ENCODE measurements at regions not wholly inside any gene's neighbourhood (a gene's known extent, or its start where the extent isn't known, plus 50 kb on each side); places are given as distances from the start of the nearest gene placed in this dataset.

DNA sequence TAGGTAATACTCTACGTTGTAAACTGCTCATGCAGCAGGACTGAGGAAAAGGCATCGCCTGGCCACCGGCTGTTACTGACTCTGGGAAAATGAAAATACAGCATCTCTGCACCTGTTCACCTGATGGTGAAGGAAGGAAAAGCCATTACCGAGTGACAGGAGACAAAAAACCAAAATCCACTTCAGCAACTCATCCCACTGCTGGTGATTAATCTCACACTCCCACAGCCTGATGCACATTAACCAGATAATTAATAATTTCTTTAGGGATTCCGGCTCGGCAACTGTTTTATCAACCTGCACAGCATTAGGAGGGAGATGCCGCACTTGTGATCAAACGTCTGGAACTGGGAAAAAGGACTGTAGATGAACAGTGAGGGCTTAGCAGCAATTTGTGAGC is 183.9 kb upstream of the ESRRG start:
- no peak overlapping the region for H3K4me3 ChIP-seq (ENCODE audit: low read depth, low read length)
- ChIA-PET POLR2A (no interaction called here), CTCF (no interaction called here)
- no peak for TF ChIP-seq CTCF (IDR thresholded peaks at IDR 0.05; ENCODE audit: insufficient read depth, low read length, missing control alignments)
- no peak for DNase-seq (ENCODE audit: low read depth, low spot score)

- no peak for DNase-seq (ENCODE audit: low read depth, low spot score)
- POLR2A ChIA-PET: no interaction called here
- no peak for TF ChIP-seq CTCF (IDR thresholded peaks at IDR 0.05; ENCODE audit: insufficient read depth, low read length, missing control alignments)
- CTCF ChIA-PET: no interaction called here
- no peak overlapping the region for H3K4me3 ChIP-seq (ENCODE audit: low read depth, low read length)
Measured at GRCh38 chr1:216905781-216906180, 182.6 kb upstream of the ESRRG start.

GRCh38 chr1:216905137-216905536 is 181.9 kb upstream of the ESRRG start:
- no peak for DNase-seq (ENCODE audit: low read depth, low spot score)
- CTCF ChIA-PET: no interaction called here
- no peak for TF ChIP-seq CTCF (IDR thresholded peaks at IDR 0.05; ENCODE audit: insufficient read depth, low read length, missing control alignments)
- POLR2A ChIA-PET: no interaction called here
- H3K4me3 ChIP-seq (ENCODE audit: low read depth, low read length): no peak overlapping the region

DNA sequence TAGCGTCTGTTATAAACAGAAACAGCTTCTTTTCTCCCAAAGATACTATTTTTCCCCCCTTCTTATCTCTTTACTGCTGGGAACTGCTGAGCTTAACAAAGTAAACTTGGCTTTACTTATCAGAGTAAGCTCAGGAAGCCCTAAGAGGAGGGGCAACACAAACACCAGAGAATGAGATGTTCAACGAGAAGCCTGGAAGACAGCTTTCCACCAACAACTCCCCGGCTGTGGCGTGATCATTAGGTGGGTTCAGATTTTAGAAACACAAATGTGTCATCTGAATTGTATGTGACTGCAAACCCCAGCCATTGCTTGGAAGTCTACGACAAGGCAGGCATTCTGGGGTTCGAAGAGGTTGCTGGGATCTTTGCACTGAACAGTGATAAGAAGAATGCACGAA is 181.2 kb upstream of the ESRRG start:
- ChIA-PET POLR2A (no interaction called here), CTCF (no interaction called here)
- H3K4me3 ChIP-seq (ENCODE audit: low read depth, low read length): no peak overlapping the region
- TF ChIP-seq CTCF (IDR thresholded peaks at IDR 0.05; ENCODE audit: insufficient read depth, low read length, missing control alignments): no peak
- DNase-seq (ENCODE audit: low read depth, low spot score): no peak

- TF ChIP-seq CTCF (IDR thresholded peaks at IDR 0.05; ENCODE audit: insufficient read depth, low read length, missing control alignments): no peak
- DNase-seq (ENCODE audit: low read depth, low spot score): no peak
- H3K4me3 ChIP-seq (ENCODE audit: low read depth, low read length): no peak overlapping the region
- POLR2A ChIA-PET: no interaction called here
- CTCF ChIA-PET: no interaction called here
Measured at GRCh38 chr1:216903382-216903740, 180.1 kb upstream of the ESRRG start.

GRCh38 chr1:216902669-216903381 is 179.6 kb upstream of the ESRRG start:
- ChIA-PET CTCF (no interaction called here), POLR2A (no interaction called here)
- H3K4me3 ChIP-seq (ENCODE audit: low read depth, low read length): no peak overlapping the region
- no peak for TF ChIP-seq CTCF (IDR thresholded peaks at IDR 0.05; ENCODE audit: insufficient read depth, low read length, missing control alignments)
- DNase-seq (ENCODE audit: low read depth, low spot score): no peak
